ENCODE measurements at regions not wholly inside any gene's neighbourhood (a gene's known extent, or its start where the extent isn't known, plus 50 kb on each side); places are given as distances from the start of the nearest gene placed in this dataset.

- no CpG with 5 or more reads among the region's 3 CpGs for WGBS (ENCODE audit: insufficient coverage, insufficient read length)
- no peak overlapping the region for H3K4me3 ChIP-seq (ENCODE audit: low read length)
- H3K36me3 ChIP-seq (ENCODE audit: control insufficient read depth, insufficient read depth, low read length) = no peaks in the 10 kb centered on the region
- H3K27ac ChIP-seq (ENCODE audit: low read length) = no peak overlapping the region
- H3K4me1 ChIP-seq (ENCODE audit: control insufficient read depth, insufficient read depth, low read length) = no peaks in the 10 kb centered on the region
- no peak for DNase-seq (ENCODE audit: low read depth, low spot score)
- H3K9me3 ChIP-seq (ENCODE audit: control insufficient read depth, insufficient read depth, low read length) = no peaks in the 10 kb centered on the region; the same call in 1 of the 2 replicates
- no peaks in the 10 kb centered on the region for H3K27me3 ChIP-seq (ENCODE audit: control insufficient read depth, insufficient read depth, low read length)
Measured at GRCh38 chr9:74366111-74366510, 131.0 kb upstream of the RORB start.

- Histone ChIP-seq H3K4me1 (ENCODE audit: control insufficient read depth, insufficient read depth, low read length) (no peaks in the 10 kb centered on the region), H3K27ac (ENCODE audit: low read length) (no peak overlapping the region), H3K36me3 (ENCODE audit: control insufficient read depth, insufficient read depth, low read length) (no peaks in the 10 kb centered on the region), H3K4me3 (ENCODE audit: low read length) (no peak overlapping the region), H3K9me3 (ENCODE audit: control insufficient read depth, insufficient read depth, low read length) (no peaks in the 10 kb centered on the region; the same call in 1 of the 2 replicates), H3K27me3 (ENCODE audit: control insufficient read depth, insufficient read depth, low read length) (0 out of 2 replicates have a peak, but pooled peaks cover 1% of the 10 kb centered on the region)
- no CpG with 5 or more reads among the region's 1 CpG for WGBS (ENCODE audit: insufficient coverage, insufficient read length)
- DNase-seq (ENCODE audit: low read depth, low spot score) = no peak
Measured at GRCh38 chr9:74369844-74370243, 127.3 kb upstream of the RORB start.

GRCh38 chr9:74373348-74373747 is 123.8 kb upstream of the RORB start:
- no peak for DNase-seq (ENCODE audit: low read depth, low spot score)
- Histone ChIP-seq H3K36me3 (ENCODE audit: control insufficient read depth, insufficient read depth, low read length) (no peaks in the 10 kb centered on the region), H3K9me3 (ENCODE audit: control insufficient read depth, insufficient read depth, low read length) (no peaks in the 10 kb centered on the region), H3K4me3 (ENCODE audit: low read length) (no peak overlapping the region), H3K4me1 (ENCODE audit: control insufficient read depth, insufficient read depth, low read length) (no peaks in the 10 kb centered on the region; the same call in 1 of the 2 replicates), H3K27me3 (ENCODE audit: control insufficient read depth, insufficient read depth, low read length) (0 out of 2 replicates have a peak, but pooled peaks cover 1% of the 10 kb centered on the region), H3K27ac (ENCODE audit: low read length) (no peak overlapping the region)

GRCh38 chr9:74379718-74380117 is 117.4 kb upstream of the RORB start:
- WGBS (ENCODE audit: insufficient coverage, insufficient read length) = no CpG with 5 or more reads among the region's 2 CpGs
- Histone ChIP-seq H3K27me3 (ENCODE audit: control insufficient read depth, insufficient read depth, low read length) (no peaks in the 10 kb centered on the region), H3K4me3 (ENCODE audit: low read length) (no peak overlapping the region), H3K4me1 (ENCODE audit: control insufficient read depth, insufficient read depth, low read length) (peaks cover 3% of the 10 kb centered on the region; the same call in 1 of the 2 replicates), H3K36me3 (ENCODE audit: control insufficient read depth, insufficient read depth, low read length) (no peaks in the 10 kb centered on the region), H3K27ac (ENCODE audit: low read length) (no peak overlapping the region), H3K9me3 (ENCODE audit: control insufficient read depth, insufficient read depth, low read length) (no peaks in the 10 kb centered on the region)
- peak; percentile 70 for DNase-seq (ENCODE audit: low read depth, low spot score)

- H3K9me3 ChIP-seq (ENCODE audit: control insufficient read depth, insufficient read depth, low read length) = no peaks in the 10 kb centered on the region
- H3K27me3 ChIP-seq (ENCODE audit: control insufficient read depth, insufficient read depth, low read length) = no peaks in the 10 kb centered on the region
- H3K4me3 ChIP-seq (ENCODE audit: low read length) = no peak overlapping the region
- no peaks in the 10 kb centered on the region for H3K4me1 ChIP-seq (ENCODE audit: control insufficient read depth, insufficient read depth, low read length)
- no CpG with 5 or more reads among the region's 2 CpGs for WGBS (ENCODE audit: insufficient coverage, insufficient read length)
- H3K36me3 ChIP-seq (ENCODE audit: control insufficient read depth, insufficient read depth, low read length) = no peaks in the 10 kb centered on the region
- DNase-seq (ENCODE audit: low read depth, low spot score) = no peak
- H3K27ac ChIP-seq (ENCODE audit: low read length) = no peak overlapping the region
Measured at GRCh38 chr9:74391816-74392215, 105.3 kb upstream of the RORB start.

GRCh38 chr9:74403581-74403980 is 93.6 kb upstream of the RORB start:
- DNase-seq (ENCODE audit: low read depth, low spot score) = no peak
- Histone ChIP-seq H3K27me3 (ENCODE audit: control insufficient read depth, insufficient read depth, low read length) (no peaks in the 10 kb centered on the region), H3K27ac (ENCODE audit: low read length) (no peak overlapping the region), H3K9me3 (ENCODE audit: control insufficient read depth, insufficient read depth, low read length) (no peaks in the 10 kb centered on the region), H3K4me3 (ENCODE audit: low read length) (no peak overlapping the region), H3K36me3 (ENCODE audit: control insufficient read depth, insufficient read depth, low read length) (no peaks in the 10 kb centered on the region), H3K4me1 (ENCODE audit: control insufficient read depth, insufficient read depth, low read length) (no peaks in the 10 kb centered on the region)

GRCh38 chr9:74404620-74405019 is 92.5 kb upstream of the RORB start:
- no CpG with 5 or more reads among the region's 2 CpGs for WGBS (ENCODE audit: insufficient coverage, insufficient read length)
- Histone ChIP-seq H3K4me1 (ENCODE audit: control insufficient read depth, insufficient read depth, low read length) (no peaks in the 10 kb centered on the region), H3K27me3 (ENCODE audit: control insufficient read depth, insufficient read depth, low read length) (no peaks in the 10 kb centered on the region), H3K27ac (ENCODE audit: low read length) (no peak overlapping the region), H3K9me3 (ENCODE audit: control insufficient read depth, insufficient read depth, low read length) (no peaks in the 10 kb centered on the region), H3K4me3 (ENCODE audit: low read length) (no peak overlapping the region), H3K36me3 (ENCODE audit: control insufficient read depth, insufficient read depth, low read length) (no peaks in the 10 kb centered on the region)
- no peak for DNase-seq (ENCODE audit: low read depth, low spot score)

GRCh38 chr9:74407166-74407565 is 90.0 kb upstream of the RORB start:
- DNase-seq (ENCODE audit: low read depth, low spot score) = no peak
- Histone ChIP-seq H3K27ac (ENCODE audit: low read length) (no peak overlapping the region), H3K27me3 (ENCODE audit: control insufficient read depth, insufficient read depth, low read length) (no peaks in the 10 kb centered on the region), H3K36me3 (ENCODE audit: control insufficient read depth, insufficient read depth, low read length) (no peaks in the 10 kb centered on the region), H3K9me3 (ENCODE audit: control insufficient read depth, insufficient read depth, low read length) (no peaks in the 10 kb centered on the region), H3K4me3 (ENCODE audit: low read length) (no peak overlapping the region), H3K4me1 (ENCODE audit: control insufficient read depth, insufficient read depth, low read length) (no peaks in the 10 kb centered on the region)
- 100% methylated on average over 1 of the region's 3 CpGs for WGBS (ENCODE audit: insufficient coverage, insufficient read length)

GRCh38 chr9:74412236-74412979 is 84.7 kb upstream of the RORB start:
- H3K27ac ChIP-seq (ENCODE audit: low read length) = no peak overlapping the region
- no peaks in the 10 kb centered on the region for H3K9me3 ChIP-seq (ENCODE audit: control insufficient read depth, insufficient read depth, low read length)
- no CpG with 5 or more reads among the region's 3 CpGs for WGBS (ENCODE audit: insufficient coverage, insufficient read length)
- no peaks in the 10 kb centered on the region for H3K36me3 ChIP-seq (ENCODE audit: control insufficient read depth, insufficient read depth, low read length)
- no peak overlapping the region for H3K4me3 ChIP-seq (ENCODE audit: low read length)
- no peaks in the 10 kb centered on the region for H3K27me3 ChIP-seq (ENCODE audit: control insufficient read depth, insufficient read depth, low read length)
- H3K4me1 ChIP-seq (ENCODE audit: control insufficient read depth, insufficient read depth, low read length) = no peaks in the 10 kb centered on the region
- no peak for DNase-seq (ENCODE audit: low read depth, low spot score)

- WGBS (ENCODE audit: insufficient coverage, insufficient read length) = no CpG with 5 or more reads among the region's 1 CpG
Measured at GRCh38 chr9:74413876-74414275, 83.3 kb upstream of the RORB start.

GRCh38 chr9:74414325-74414724 is 82.8 kb upstream of the RORB start:
- WGBS (ENCODE audit: insufficient coverage, insufficient read length) = no CpG with 5 or more reads among the region's 1 CpG

More at GRCh38 chr9:74413876-74414275, 83.3 kb upstream of the RORB start:
- no peaks in the 10 kb centered on the region for H3K27me3 ChIP-seq (ENCODE audit: control insufficient read depth, insufficient read depth, low read length)
- no peak for DNase-seq (ENCODE audit: low read depth, low spot score)
- H3K9me3 ChIP-seq (ENCODE audit: control insufficient read depth, insufficient read depth, low read length) = no peaks in the 10 kb centered on the region
- no peaks in the 10 kb centered on the region for H3K36me3 ChIP-seq (ENCODE audit: control insufficient read depth, insufficient read depth, low read length)
- no peaks in the 10 kb centered on the region for H3K4me1 ChIP-seq (ENCODE audit: control insufficient read depth, insufficient read depth, low read length)
- no peak overlapping the region for H3K27ac ChIP-seq (ENCODE audit: low read length)
- H3K4me3 ChIP-seq (ENCODE audit: low read length) = no peak overlapping the region

More at GRCh38 chr9:74414325-74414724, 82.8 kb upstream of the RORB start:
- Histone ChIP-seq H3K4me3 (ENCODE audit: low read length) (no peak overlapping the region), H3K4me1 (ENCODE audit: control insufficient read depth, insufficient read depth, low read length) (no peaks in the 10 kb centered on the region), H3K27ac (ENCODE audit: low read length) (no peak overlapping the region), H3K9me3 (ENCODE audit: control insufficient read depth, insufficient read depth, low read length) (no peaks in the 10 kb centered on the region), H3K36me3 (ENCODE audit: control insufficient read depth, insufficient read depth, low read length) (no peaks in the 10 kb centered on the region), H3K27me3 (ENCODE audit: control insufficient read depth, insufficient read depth, low read length) (no peaks in the 10 kb centered on the region)
- DNase-seq (ENCODE audit: low read depth, low spot score) = no peak
